ENCODE measurements at regions not wholly inside any gene's neighbourhood (a gene's known extent, or its start where the extent isn't known, plus 50 kb on each side); places are given as distances from the start of the nearest gene placed in this dataset.

GRCh38 chr7:110307776-110308175, 783.2 kb upstream of the LRRN3 start:
- Histone ChIP-seq H3K36me3 (replicated peaks in 1 of 2; ENCODE audit: control insufficient read depth in 1 of 2, insufficient read depth in 2 of 2, low read length in 2 of 2) (no peaks in the 10 kb centered on the region), H3K4me3 (replicated peaks in 1 of 3; ENCODE audit: low read depth in 2 of 3, low read length in 3 of 3) (no peak overlapping the region), H3K79me2 (ENCODE audit: insufficient read depth, low read length) (no peaks in the 10 kb centered on the region), H2AFZ (ENCODE audit: insufficient read depth, low read depth, low read length, poor library complexity, severe bottlenecking) (no peak overlapping the region), H4K20me1 (ENCODE audit: insufficient read depth, low read length) (no peaks in the 10 kb centered on the region), H3K9ac (ENCODE audit: insufficient read depth, low read length, poor library complexity, severe bottlenecking) (no peak overlapping the region), H3K9me3 (replicated peaks in 1 of 2; ENCODE audit: control insufficient read depth in 1 of 2, insufficient read depth in 1 of 2, low read length in 2 of 2) (peaks cover 5 to 24% of the 10 kb centered on the region in 2 donors), H3K27me3 (ENCODE audit: control insufficient read depth in 2 of 2, insufficient read depth in 2 of 2, low read length in 2 of 2) (no peaks in the 10 kb centered on the region), H3K27ac (ENCODE audit: low read depth in 1 of 2, low read length in 2 of 2) (no peak overlapping the region), H3K4me2 (replicated peaks; ENCODE audit: extremely low read depth, low read length, poor library complexity, severe bottlenecking) (no peak overlapping the region), H3K4me1 (ENCODE audit: control insufficient read depth in 1 of 2, insufficient read depth in 2 of 2, low read length in 2 of 2) (no peaks in the 10 kb centered on the region)
- intact Hi-C loops (cut with micrococcal nuclease), result no loop called here
- Mint-ChIP-seq H3K36me3 (no peaks in the 10 kb centered on the region), H3K27ac (no peak overlapping the region), H3K9me3 (peaks cover 1 to 10% (median 5%) of the 10 kb centered on the region in 7 donors), H3K27me3 (ENCODE audit: low read depth in 3 of 3) (peaks cover 0 to 3% (median 0%) of the 10 kb centered on the region in 3 donors), H3K4me1 (no peaks in the 10 kb centered on the region), H3K4me3 (no peak overlapping the region)
- WGBS (ENCODE audit: insufficient coverage), result no CpG with 5 or more reads among the region's 1 CpG
- no peak for DNase-seq
- no peak for TF ChIP-seq CTCF (IDR thresholded peaks at IDR 0.05)

- Mint-ChIP-seq H3K4me3 (no peak overlapping the region), H3K27ac (no peak overlapping the region), H3K4me1 (no peaks in the 10 kb centered on the region), H3K36me3 (no peaks in the 10 kb centered on the region), H3K9me3 (peaks cover 1 to 10% (median 8%) of the 10 kb centered on the region in 7 donors), H3K27me3 (ENCODE audit: low read depth in 3 of 3) (peaks cover 0 to 3% (median 0%) of the 10 kb centered on the region in 3 donors)
- no peak overlapping the region for H2AFZ ChIP-seq (ENCODE audit: insufficient read depth, low read depth, low read length, poor library complexity, severe bottlenecking)
- no peaks in the 10 kb centered on the region for H3K27me3 ChIP-seq (ENCODE audit: control insufficient read depth in 2 of 2, insufficient read depth in 2 of 2, low read length in 2 of 2)
- H3K79me2 ChIP-seq (ENCODE audit: insufficient read depth, low read length), result no peaks in the 10 kb centered on the region
- peaks cover 5 to 24% of the 10 kb centered on the region in 2 donors for H3K9me3 ChIP-seq (replicated peaks in 1 of 2; ENCODE audit: control insufficient read depth in 1 of 2, insufficient read depth in 1 of 2, low read length in 2 of 2)
- no peak overlapping the region for H3K4me2 ChIP-seq (replicated peaks; ENCODE audit: extremely low read depth, low read length, poor library complexity, severe bottlenecking)
- no peak overlapping the region for H3K4me3 ChIP-seq (replicated peaks in 1 of 3; ENCODE audit: low read depth in 2 of 3, low read length in 3 of 3)
- no peak overlapping the region for H3K9ac ChIP-seq (ENCODE audit: insufficient read depth, low read length, poor library complexity, severe bottlenecking)
- no peaks in the 10 kb centered on the region for H3K36me3 ChIP-seq (replicated peaks in 1 of 2; ENCODE audit: control insufficient read depth in 1 of 2, insufficient read depth in 2 of 2, low read length in 2 of 2)
- 94% methylated on average over 2 of the region's 5 CpGs for WGBS (ENCODE audit: insufficient coverage)
- no peak overlapping the region for H3K27ac ChIP-seq (ENCODE audit: low read depth in 1 of 2, low read length in 2 of 2)
- no peaks in the 10 kb centered on the region for H3K4me1 ChIP-seq (ENCODE audit: control insufficient read depth in 1 of 2, insufficient read depth in 2 of 2, low read length in 2 of 2)
- no peak for TF ChIP-seq CTCF (IDR thresholded peaks at IDR 0.05)
- intact Hi-C loops (cut with micrococcal nuclease), result no loop called here
- no peaks in the 10 kb centered on the region for H4K20me1 ChIP-seq (ENCODE audit: insufficient read depth, low read length)
- DNase-seq, result no peak
These were observed 782.1 kb upstream of the LRRN3 start for GRCh38 chr7:110308791-110309190.
